GM18520 (cell line): ENCODE measurements at regions not wholly inside any gene's neighbourhood (a gene's known extent, or its start where the extent isn't known, plus 50 kb on each side); places are given as distances from the start of the nearest gene placed in this dataset.

Source experiments
- ATAC-seq: cut with Tn5 transposase; IDR thresholded peaks from one replicate; pipeline ENCODE4 v1.9.1; 2021; ENCODE audit not compliant: unreplicated experiment

- ATAC-seq, result no peak
Measured at GRCh38 chr10:88163572-88163971, 300.1 kb downstream of the PTEN start.

GRCh38 chr10:88164471-88164870, 301.0 kb downstream of the PTEN start:
- no peak for ATAC-seq

- no peak for ATAC-seq
Measured at GRCh38 chr10:88165849-88166271, 302.4 kb downstream of the PTEN start.

GRCh38 chr10:88168171-88169036, 305.0 kb downstream of the PTEN start:
- ATAC-seq, result no peak

GRCh38 chr10:88169037-88169319, 305.6 kb downstream of the PTEN start:
- no peak for ATAC-seq

- no peak for ATAC-seq
Measured at GRCh38 chr10:88170628-88171027, 307.2 kb downstream of the PTEN start.

DNA sequence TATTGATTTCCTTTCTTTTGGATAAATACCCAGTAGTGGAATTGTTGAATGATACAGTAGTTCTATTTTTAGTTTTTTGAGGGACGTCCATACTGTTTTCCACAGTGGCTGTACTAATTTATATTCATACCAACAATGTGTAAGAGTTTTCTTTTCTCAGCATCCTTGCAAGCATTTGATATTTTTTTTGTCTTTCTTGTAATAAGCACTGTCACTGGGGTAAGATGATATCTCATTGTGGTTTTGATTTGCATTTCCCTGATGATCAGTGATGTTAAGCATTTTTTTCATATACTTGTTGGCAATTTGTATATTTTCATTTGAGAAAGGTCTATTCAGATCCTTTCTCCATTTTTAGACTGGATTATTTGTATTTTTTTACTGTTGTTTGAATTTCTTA, 308.7 kb downstream of the PTEN start:
- ATAC-seq, result no peak

- ATAC-seq, result no peak
Measured at GRCh38 chr10:88174391-88174790, 311.0 kb downstream of the PTEN start.

DNA sequence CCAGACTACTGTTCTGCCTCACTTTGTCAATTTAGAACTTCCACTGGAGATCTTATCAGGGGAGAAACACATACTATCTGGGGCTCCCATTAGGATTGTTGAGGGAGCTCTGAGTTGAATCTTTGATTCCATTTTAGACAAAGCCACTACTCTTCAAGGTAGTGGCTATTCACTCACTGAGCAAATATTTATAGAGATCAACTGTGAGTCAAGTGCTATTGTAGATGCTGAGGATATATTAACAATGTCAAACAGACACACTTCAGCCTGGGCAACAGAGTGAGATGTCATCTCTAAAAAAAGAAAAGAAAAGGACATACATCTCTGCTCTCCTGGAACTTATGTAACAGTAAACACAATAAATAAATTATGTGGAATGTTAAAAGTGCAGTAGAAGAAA, 315.3 kb downstream of the PTEN start:
- ATAC-seq, result no peak

GRCh38 chr10:88179831-88180230, 316.4 kb downstream of the PTEN start:
- no peak for ATAC-seq

- no peak for ATAC-seq
Measured at GRCh38 chr10:88181902-88182600, 318.6 kb downstream of the PTEN start.

- no peak for ATAC-seq
Measured at GRCh38 chr10:88182601-88182930, 319.1 kb downstream of the PTEN start.

- no peak for ATAC-seq
Measured at GRCh38 chr10:88184543-88185297, 321.3 kb downstream of the PTEN start.

- ATAC-seq, result no peak
Measured at GRCh38 chr10:88185830-88186229, 322.4 kb downstream of the PTEN start.

- ATAC-seq, result no peak
Measured at GRCh38 chr10:88186335-88186734, 322.9 kb downstream of the PTEN start.

- no peak for ATAC-seq
Measured at GRCh38 chr10:88187472-88187871, 324.0 kb downstream of the PTEN start.

DNA sequence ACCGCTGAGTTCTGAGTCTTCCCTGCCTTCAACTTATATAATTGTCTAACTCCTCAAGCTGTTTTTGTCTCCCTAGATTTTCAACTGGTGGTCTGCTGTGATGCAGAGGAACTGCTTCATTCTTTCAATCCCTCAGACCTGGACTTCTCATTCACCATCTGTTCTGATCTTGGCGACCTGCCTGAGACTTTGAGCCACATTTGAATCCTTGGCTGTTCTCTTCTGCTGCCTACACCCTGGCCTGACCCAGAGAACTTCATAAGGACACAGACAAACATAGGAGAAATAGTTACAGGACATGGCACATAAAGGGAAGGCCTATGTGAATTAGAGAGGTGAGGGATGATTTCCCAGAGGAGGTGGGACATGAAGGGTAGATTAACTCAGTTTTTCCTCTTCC, 326.7 kb downstream of the PTEN start:
- no peak for ATAC-seq

GRCh38 chr10:88190540-88191235, 327.3 kb downstream of the PTEN start:
- no peak for ATAC-seq

GRCh38 chr10:88193018-88193417, 329.6 kb downstream of the PTEN start:
- no peak for ATAC-seq

DNA sequence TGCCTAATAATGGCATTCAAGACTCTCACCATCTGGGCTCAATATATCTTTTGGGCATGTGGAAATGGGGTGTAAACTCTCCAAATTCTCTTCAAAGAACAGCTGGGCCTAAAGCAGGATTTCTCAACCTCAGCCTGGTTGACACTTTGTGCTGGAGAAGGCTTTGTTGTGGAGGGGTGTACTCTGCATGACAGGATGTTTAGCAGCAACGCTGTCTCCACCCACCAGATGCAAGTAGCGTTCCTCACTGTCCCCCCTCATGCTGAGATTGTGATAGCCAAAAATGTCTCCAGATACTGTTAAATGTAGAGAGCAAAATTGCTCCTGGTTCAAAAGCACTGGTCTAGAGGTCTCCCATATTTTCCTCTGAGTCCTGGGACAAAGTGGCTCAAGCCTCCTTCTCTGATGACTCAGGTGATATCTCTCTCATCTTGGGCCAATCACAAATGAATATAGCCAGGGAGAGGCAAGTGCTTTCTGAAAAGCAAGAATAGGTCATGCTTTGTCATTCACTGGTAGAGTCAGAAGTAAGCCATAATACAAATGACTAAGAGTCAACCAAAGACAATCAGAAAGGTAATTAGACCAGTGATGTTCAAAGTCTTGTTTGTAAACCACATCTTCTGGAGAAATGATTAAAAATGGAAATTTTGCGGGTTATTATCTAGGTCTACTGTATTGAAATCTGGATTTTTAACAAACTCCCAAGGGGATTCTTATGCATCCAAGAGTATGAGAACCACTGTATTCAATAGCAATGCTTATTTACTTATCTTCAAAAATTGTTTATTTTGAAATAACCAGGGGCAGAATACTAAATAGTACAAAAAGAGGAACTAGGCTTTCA, 330.8 kb downstream of the PTEN start:
- no peak for ATAC-seq
